Bone marrow (tissue), 2 donors: ENCODE measurements at regions not wholly inside any gene's neighbourhood (a gene's known extent, or its start where the extent isn't known, plus 50 kb on each side); places are given as distances from the start of the nearest gene placed in this dataset.

Experiments used
- DNase-seq, 2 donors: peaks; one replicate each; lab custom pipeline; 2025; lab: John Stamatoyannopoulos, UW

DNA sequence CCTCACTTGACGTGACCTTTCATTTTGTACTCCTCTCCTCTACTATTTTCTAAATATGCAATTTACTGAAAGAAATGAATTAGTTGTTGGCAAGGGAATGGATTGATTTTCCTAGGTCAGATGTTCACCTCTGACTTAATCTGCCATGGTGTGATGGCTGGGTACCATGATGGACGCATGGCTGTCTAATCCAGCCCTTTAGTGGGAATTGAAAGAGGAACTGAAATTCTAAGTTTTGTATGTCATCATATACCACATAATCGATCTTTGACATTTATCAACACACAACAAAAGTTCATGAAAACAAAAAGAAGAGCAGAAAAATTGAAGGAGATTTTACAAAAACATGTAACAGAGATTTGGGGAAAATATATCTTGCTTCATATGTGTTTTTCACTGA, 331.3 kb upstream of the SNX7 start:
- no peak for DNase-seq

DNA sequence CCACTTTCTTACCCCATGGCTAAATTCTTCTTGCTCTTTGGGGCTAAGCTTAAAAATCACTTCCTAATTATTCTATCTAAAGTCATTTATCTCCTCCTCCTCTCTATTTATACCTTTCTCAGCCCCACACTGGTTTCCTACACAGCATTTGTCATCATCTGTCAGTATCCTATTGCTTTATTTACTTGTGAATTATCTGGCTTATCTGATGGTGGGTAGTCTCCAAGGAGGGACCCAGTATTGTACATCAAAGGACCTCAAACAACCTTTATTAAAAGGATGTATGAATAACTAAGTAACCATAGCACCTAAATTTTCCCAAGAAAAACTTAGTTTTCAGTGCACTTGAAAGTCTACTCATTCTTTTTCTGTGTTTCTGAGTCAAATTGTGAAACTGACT, 332.7 kb upstream of the SNX7 start:
- DNase-seq: no peak

DNA sequence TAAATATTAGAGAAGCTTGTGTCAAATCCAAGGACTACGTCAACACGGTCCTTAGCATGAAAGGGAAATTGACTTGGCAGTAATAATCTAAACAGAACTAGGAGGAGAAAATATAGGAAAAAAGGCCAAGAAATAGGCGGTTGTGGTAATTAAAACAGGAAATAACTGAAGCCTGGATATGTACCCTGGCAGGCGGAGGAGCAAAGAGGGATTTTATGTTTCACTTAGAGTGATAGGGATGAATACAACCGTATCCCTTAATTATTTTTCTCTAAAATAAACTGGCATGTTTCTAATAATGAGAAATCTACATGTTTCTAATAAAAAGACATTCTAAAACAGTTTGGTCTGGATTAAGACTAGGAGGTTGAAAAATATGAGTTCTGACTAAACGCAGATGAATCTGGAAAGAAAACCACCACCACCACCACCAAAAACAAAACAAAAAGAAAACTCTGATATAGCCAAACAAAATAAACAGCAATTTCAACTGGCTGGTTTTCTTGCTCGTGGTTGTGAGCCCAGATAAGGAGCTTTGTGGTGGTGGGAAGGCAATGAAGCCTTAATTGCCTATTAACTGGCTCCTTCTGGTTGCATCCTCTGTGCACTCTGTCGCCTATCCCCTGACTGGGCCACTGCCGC, 334.2 kb upstream of the SNX7 start:
- no peak for DNase-seq

DNA sequence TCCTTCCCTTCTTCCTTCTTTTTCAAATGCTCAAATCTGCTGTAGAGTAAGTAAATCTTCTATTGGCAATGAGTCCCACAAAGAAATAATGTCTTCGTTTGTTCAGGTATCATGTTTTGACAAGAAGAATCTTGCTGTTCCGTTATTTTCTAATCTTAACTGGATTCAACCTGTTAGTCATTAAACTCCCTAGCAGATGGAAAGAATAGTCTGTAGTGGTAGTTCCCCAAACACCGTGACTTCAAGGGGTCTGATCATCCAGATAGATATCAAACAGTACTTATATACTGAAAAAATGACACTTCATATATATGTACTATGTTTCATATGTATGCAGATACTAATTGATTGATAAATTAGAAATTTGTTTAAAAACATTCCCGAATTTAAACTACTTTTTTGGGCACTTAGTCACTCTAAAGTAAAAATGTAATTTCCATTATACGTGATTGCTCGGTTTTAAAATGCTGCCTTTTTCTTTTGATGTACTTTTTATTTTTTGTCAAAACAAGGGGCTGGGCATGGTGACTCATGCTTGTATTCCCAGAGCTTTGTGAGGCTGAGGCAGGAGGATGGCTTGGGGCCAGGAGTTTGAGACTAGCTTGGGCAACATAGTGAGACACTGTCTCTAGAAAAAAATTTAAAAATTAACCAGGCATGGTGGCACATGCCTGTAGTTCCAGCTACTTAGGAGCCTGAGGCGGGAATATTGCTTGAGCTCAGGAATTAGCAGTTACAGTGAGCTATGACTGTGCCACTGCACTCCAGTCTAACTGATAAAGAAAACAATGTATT, 335.7 kb upstream of the SNX7 start:
- no peak for DNase-seq

DNA sequence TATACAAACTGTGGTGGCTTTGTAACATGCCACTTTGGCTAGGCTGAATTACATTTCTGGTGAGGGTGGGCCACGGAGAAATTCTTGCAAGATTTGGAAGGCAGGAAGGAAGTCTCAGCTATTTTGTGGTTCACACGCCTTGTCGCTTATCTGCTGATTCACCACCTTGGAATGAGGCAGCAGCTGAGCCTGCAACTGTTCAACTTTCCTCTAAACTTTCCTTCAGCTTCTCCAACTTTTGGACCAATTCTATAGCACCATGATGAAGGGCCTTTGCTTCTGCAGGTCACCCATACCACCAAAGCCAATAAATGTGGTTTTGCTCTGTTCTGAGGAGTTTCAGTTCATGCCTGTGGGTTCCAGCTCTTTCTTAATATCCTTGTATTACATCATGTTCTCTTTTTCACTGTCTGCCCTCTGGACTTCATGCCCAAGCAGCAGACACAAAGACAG, 337.6 kb upstream of the SNX7 start:
- DNase-seq: peak; percentile 26 to 58

DNA sequence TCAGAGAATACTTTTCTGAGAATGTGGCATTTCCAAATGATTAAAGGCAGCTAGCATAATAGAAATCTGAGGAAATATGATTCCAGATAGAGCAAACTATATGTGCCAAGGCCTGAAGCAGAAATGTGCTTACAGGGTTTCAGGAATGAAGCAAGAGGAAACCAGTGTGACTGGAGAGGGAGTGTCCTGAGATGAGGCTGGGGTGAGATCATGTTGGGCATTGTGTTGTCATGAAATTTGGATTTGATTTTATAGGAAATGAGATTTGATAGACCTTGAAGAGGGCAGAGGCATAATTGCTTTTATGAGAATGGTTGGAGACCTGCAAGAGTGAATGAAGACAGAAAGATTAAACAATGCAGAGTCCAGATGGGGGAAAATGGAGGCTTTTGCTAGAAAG, 338.1 kb upstream of the SNX7 start:
- no peak for DNase-seq

DNA sequence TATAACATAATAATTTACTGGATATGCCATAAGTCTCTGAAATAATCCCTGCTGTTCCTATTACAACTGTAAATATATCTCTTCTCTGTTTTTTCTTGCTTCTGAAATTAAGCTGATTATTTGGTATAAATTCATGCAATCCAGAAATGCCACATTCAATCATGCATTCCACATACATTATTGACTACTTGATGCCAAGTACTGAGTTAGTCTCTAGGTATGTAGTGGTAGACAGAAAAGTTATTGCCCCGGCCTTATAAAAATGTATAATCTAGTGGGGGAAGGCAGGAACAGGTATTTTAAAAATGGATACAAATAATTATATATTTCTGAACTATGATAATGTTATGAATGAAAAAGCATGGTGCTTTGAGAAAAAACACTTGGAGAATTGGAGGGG, 338.6 kb upstream of the SNX7 start:
- no peak for DNase-seq

DNA sequence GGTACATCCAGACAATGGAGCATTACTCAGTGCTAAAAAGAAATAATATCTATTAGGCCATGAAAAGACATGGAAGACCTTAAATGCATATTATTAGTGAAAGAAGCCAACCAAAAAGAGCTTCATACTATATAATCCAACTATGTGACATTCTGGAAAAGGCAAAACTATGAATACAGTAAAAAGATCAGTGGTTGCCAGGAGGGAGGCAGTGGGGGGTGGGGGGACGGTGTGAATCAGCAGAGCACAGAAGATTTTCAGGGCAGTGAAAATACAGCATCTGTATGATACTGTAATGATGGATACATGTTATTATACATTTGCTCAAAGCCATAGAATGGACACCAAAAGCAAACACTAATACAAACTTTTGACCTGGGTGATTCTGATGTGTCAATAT, 339.4 kb upstream of the SNX7 start:
- DNase-seq: no peak

DNA sequence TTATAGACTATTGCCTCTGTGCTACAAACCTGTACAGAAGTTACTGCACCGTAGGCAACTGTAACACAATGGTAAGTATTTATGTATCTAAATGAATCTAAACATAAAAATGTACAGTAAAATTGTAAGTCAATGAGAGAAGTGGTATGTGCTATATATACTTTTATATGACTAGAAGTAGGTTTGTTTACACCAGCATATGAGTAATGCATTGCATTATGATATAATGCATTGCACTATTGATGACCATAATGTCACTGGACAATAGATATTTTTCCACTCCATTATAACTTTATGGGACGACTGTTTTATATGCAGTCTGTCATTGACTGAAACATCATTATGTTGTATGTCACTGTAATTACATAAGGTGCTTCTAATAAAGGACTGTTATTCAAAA, 340.3 kb upstream of the SNX7 start:
- DNase-seq: no peak

DNA sequence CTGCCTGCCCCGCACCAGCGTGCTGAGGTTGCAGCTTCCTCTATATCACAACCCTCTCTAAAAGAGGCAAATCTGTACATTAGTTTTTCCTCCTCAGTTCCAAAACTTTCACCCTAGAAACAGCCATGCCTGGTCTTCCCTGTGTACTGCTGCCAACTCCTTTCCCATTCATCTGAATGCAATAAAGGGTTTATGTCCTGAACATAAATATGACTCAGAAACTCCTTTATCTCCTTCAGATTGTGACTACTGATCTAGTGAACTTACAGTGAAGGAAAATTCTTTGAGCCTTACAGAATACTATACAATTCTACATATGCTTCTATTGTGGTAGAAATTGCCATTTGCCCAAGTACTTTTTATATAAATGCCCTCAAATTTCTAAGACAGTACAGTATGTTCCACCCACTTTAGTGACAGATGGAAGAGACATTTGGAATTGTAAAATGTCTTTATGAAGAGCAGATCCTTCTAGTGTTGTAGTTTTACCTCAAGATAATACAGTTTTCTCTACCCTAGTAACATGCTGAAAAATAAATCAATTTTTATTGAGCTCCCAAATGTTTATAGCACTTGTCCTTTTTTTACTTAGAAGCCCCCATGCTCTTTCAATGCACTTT, 345.1 kb upstream of the SNX7 start:
- no peak for DNase-seq

DNA sequence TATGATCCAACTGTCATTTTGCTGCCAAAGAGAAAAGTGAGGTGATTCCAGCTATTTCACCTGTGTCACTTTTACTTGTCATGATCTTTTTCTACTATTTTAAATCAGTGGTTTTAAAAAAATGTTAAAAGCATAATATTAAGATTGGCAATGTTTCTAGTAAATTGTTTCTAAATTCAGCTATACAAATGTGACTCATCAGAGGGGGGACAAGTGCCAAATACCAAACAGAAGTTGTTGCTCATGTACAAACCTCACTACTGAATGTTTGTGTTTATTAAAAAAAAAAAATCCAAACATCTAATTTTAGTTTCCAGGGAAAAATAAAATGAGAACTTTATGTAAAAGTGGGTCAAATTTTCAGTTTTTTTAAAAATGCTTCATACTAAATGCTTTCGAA, 346.2 kb upstream of the SNX7 start:
- DNase-seq: no peak

DNA sequence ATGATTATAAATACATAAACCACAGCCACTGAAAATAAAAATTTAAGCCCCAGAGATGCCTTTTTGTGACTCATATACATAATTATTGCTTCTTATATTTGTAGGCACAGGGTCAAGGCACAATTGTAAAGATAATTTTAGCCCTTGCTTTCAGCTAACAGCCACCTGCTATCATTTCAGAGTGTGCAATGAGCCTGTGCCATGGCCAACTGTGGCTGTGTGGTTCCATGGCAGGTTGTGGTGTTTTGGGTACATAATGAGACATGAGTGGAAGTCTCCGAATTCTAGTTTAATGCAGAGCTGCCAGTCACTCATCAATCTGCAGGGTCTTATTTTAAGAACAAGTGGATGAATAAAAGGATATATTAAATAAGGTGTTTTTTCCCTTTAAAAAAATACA, 346.9 kb upstream of the SNX7 start:
- no peak for DNase-seq

DNA sequence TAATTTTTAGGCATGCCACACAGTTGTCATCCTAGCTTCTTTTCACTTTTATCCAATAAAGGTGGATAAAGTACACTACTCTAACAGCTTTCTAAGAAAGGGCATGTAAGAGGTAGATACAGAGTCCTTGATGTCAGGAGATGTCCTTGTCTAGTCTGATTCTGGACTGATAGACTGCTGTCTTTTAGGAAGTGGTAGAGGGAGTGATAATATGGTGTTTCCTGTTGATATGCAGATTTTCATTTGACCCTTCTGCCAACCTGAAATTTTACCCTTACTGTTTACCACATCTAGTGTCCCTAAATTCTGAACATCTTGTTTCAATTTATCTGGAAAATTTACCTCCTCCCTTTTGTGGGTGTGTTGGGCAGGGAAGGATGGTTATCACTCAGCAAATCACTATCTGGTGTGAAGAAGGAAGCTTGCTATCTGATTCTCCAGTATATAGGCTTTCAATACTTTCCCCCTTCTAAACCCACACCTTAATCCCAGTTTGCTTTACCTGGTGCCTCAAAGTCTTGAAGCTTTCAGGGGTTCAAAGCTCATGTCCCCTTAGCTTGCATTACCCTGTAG, 354.9 kb upstream of the SNX7 start:
- peak in 1 of 2 donors; percentile 57 for DNase-seq

DNA sequence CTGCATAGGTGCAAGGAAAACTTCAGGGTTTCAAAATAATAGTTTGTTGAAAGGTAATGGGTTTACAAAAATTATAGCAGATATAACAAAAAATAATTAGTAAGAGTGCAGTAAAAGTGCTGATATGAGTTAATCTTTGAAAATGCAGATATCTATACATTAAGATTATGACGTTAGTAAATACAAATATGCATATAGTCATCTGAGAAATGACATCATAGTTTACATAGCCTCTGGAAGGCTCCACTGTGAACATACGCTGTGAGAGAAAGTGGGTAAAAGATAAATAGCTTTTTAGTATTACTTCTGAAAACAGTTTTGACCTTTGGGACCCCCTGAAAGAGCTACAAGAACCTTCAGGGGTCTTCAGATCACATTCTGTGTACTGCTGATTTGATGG, 356.2 kb upstream of the SNX7 start:
- DNase-seq: no peak

DNA sequence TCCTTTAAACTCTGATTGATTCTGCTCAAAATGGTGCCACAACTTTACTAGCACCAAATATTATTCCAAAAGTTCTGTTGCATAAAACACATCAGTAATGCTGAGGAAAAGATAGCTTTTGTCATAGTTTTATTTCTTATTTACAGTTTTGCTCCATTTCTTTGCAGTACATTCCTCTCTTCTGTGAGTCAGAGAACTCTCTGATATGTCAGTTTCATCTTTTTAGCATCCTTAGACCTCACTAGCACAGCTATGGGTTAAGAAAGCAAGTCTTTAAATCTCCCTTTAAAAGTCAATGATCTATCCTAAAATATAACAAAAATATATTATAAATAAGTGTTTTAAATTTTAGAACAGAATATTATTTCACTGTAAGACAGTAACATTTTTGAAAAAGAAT, 356.6 kb upstream of the SNX7 start:
- no peak for DNase-seq

DNA sequence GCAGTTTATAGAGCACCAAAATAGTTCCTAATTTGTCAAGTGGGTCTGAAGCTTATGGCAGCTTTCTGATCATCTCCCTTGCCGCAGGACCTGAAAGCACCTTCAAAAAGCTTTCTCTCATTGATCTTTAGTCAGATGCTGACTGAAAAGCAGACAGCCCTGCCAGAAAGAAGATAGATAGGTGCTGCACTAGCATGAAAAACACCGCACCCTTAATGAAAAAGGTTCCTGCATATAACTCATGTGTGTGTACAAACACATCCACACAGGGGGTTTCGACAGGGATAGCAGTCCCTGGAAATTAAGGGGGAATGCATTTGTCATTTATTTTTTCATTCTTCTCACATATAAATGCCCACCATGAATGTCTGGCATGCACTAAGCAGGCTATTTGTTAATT, 361.7 kb upstream of the SNX7 start:
- DNase-seq: no peak

DNA sequence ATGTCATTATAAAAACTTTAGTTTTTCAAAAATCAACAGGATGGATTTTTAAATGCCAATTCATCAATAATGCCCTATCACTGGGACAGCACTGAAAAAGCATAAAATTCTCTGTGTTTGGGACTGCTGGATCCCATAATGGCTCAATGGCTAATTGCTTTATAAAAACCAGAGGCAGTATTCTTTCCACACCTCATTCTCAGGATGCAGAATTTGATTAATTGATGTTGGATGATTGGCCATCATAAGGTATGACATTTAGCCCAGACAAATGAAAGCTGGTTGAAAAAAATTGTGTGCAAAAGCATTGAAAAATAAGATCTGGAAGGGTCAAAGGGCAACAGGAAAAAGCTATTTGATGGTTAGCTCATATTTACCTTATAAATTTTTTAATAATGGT, 362.2 kb upstream of the SNX7 start:
- no peak for DNase-seq

DNA sequence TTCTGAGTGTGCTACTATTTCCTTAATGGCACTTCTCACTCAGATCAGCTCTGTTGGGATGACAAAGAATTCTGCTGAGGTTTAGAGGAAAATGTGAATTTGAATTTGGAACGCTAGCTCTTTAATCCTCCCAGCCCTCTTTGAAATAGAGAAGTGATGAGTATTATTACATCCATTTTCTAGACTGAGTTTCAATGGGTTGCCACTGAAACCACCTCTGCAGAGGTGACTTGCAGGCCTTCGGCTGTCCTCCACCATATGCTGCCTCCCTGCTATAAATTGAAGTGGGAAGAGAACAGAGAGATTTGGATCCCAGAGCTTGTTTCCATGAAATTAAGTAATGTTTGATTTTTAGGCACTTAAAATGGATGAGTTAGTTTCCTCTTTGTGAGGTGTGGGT, 363.2 kb upstream of the SNX7 start:
- no peak for DNase-seq

DNA sequence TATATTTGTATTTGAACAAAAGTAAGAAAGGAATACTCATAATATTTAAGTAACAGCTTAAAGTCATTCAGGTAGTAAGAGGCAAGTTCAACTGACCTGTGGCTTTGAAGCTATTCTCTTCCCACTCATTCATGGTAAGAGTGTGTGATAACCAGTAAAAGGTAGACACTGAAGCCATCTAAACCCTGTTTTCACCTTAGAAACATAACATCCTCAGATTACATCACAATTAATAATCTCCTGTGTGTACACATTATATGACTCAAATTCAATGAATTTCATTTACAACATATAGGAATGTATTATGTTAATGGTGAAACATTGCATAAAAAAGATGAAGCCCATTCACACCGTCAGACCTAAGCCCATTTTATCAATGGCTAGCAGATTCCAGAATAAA, 364.8 kb upstream of the SNX7 start:
- DNase-seq: no peak

DNA sequence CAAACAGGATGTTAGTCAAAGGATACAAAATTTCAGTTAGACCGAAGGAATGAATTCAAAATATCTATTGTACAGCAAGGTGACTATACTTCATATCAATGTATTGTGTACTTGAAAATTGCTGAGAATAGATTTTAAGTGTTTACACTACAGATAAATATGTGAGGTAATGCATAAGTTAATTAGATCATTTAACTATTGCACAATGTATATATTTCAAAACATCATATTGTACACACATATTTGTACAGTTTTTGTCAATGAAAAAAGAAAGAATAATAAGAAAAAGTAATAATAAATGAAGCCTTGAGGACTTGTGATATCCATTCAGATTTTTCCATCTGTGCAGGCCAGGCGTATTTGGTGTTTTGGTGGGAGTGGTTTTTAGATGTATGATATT, 367.4 kb upstream of the SNX7 start:
- DNase-seq: no peak

DNA sequence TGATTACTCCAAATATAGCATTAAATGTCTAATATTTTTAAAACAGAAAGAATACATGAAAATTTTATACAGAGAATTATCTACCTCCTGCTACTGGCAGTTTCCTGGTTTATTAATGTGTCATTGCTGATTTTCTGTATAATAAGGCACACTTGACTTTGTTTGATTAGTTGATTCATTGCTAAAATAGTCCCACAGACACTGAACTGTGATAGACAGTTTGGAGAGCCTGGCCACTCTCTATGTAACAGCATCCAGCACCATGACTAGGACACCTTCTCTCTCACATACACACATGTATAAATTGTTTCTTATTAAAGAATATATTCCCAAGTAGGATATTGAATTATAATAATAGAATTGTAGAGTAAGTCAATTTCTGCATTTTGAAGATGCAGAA, 368.5 kb upstream of the SNX7 start:
- DNase-seq: no peak

DNA sequence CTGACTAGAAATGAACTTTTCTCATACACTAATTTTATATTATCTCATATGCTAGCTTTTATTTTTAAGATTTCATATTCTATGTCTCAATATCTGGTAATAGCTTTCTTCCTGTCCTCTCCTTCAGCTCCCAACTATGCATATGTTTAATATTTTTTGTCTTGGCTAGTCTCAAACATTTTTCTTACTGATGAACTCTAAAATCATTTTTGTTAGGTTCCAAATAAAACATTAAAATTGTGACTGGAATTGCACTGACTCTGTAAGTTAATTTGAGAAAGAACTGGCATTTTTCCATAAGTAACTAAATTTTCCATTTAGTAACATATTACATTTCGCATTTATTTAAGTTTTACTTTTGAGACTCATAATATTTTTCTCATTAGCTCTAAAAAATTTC, 368.5 kb upstream of the DPYD start:
- DNase-seq: no peak

DNA sequence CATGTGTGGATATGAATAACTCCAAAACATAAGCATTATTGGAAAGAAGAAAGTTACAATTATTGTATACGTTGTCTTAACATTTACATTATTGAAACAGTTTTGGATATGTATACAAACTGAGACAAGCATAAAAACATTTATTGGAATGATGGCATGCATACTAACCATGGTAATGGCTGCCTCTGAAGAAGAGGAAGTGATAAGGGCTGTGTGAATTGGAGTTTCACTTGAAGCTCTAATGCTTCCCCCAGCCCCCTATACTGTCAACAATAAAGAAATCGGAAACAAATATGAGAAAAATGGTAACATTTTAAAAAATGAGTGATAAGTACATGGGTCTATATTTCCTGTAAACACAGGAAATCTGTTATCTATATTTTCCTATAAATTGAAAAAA, 367.7 kb upstream of the DPYD start:
- DNase-seq: peak in 1 of 2 donors; percentile 2
